ENCODE measurements at regions not wholly inside any gene's neighbourhood (a gene's known extent, or its start where the extent isn't known, plus 50 kb on each side); places are given as distances from the start of the nearest gene placed in this dataset.
"Not testable (repeated sequence)": the region's sequence is repeated elsewhere in the genome, so short reads cannot be mapped to it uniquely, and the experiment has no call there.

DNA sequence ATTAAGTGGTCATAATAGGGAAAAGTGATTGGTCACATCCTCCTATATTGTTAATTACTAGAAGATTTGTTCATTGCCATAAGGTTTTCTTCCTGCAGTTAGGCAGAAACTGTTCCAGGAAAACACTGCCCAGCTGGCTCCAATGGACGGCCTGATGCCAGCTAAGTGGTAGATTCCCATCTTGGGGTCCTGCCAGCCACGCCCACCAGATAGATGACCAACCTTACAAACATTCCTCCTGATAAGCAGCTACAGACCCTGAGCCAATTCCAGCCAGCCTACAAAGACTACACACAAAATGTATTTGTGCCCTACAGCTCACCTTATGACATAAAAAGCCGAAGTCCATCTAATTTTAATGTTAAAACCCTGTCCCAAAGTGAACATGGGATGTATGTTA is 685.9 kb upstream of the USP15 start:
- no peak for DNase-seq (ENCODE audit: low read depth in 2 of 2)

DNA sequence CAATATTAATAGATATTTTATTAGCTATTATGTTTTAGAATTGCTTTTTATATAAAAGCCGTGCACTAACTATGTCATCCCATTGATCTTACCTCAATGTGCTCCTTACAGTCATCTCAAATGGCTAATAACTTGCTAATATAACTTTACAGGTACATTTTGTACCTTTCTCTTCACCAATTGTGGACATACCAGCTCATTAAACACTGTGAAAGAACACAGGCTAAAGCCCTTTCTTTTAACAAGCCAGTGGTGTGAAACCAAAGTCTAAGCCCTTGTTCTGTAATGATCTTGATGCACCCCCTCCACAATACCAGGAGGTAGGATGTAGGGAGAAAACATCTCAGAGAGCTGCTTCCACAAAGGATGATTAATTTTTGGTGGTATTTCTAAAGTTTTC is 675.3 kb upstream of the USP15 start:
- DNase-seq (ENCODE audit: low read depth in 2 of 2): no peak

DNA sequence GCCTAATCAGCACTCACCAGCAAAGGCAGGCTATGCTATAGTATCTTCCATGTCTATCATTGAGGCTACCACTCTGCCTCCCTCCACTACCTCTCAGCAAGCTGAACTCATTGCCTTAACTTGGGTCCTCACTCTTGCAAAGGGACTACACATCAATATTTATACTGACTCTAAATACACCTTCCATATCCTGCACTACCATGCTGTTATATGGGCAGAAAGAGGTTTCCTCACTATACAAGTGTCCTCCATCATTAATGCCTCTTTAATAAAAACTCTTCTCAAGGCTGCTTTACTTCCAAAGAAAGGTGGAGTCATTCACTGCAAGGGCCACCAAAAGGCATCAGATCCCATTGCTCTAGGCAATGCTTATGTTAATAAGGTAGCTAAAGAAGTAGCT is 669.3 kb upstream of the USP15 start:
- not testable (repeated sequence) for DNase-seq (ENCODE audit: low read depth in 2 of 2)

DNA sequence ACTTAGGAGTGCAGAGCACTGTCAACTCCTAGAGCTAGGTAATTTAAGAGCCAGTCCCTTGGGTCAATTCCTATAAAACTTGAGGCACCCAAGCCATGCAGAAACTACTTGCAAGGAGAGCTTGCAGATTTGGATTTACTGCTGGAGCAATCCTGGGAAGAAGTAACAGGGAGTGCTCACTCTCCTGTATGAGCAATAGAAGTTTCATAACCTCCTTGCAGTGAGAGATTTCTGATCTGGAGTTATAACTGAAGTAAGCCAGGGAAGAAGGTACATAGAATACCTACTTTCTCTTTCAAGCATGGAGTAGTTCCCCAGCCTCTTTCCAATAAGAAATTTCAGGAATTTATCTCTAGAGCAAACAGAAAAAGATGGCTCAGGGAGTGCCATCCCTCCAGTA is 650.1 kb upstream of the USP15 start:
- DNase-seq (ENCODE audit: low read depth in 2 of 2): no peak

DNA sequence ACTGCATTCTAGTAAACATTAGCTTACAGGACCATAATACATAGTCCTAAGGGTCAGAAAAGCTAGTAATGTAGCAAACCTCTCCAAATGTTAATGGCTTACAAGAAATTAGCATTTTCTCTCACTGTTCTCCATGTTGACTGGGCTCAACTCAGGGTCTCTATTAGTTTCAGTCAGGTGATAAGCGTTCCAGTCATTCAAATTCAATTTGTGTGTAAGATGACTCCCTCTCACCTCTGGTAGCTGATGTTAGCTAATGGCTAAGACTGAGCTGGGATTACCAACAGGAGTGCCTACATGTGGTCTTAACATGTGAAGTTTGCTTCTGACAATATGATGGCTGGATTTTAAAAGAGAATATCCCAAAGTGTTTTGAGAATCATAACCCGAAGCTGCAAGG is 630.5 kb upstream of the USP15 start:
- DNase-seq (ENCODE audit: low read depth in 2 of 2): no peak

DNA sequence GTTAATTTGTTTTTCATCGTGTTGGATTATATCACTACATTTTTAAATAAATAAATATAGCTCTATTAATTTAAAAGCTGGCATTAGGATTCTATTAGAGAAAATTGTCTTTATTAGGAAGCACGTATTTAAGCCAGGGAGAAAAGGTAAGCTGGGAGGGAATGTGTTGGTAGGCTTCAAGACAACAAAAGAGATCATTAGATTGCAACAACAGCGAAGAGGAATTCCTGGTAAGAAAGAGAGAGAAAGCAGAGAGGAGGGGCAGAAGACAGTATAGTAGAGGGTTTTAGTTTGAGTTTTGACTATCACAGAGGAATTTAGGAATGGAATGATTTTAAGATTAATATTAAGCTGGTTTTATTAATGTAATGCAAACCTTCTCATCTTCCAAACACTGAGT is 613.6 kb upstream of the USP15 start:
- DNase-seq (ENCODE audit: low read depth in 2 of 2): no peak

DNA sequence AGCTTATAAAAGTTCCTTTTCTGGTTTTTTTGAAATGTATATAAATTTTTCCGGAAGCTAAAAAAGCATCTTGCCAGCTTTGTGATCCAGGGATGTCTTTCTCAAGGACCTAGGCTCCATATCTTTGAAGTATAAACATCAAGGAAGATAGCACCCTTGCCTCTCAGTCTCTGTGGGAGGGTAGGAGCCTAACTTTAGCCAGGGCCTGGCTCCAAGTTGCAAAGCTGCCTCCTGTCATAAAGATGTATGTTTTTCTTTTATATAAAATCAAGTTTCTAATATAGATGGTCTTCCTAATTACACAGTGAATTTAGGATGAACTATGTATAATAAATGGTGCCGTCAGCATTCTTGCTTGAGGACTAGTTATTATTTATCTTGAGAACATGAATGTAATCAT is 612.6 kb upstream of the USP15 start:
- DNase-seq (ENCODE audit: low read depth in 2 of 2): no peak

DNA sequence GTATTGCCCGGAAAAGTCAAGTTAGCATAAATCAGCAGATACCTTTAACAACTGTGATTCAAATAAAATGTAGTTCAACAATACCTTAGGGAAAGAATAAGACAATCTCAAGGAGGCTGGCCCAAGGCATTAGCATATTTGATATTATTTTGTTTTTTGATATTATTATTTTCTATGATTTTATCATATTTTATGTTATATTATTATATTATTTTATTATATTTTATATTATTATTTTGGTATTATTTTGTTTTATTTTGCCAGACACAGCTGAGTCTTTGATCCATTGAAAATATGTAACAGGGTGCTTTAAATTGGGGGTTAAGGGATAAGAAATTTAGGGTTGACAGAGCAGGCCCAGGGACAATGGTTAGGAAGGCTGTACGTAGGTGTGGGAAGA is 607.9 kb upstream of the USP15 start:
- no peak for DNase-seq (ENCODE audit: low read depth in 2 of 2)

DNA sequence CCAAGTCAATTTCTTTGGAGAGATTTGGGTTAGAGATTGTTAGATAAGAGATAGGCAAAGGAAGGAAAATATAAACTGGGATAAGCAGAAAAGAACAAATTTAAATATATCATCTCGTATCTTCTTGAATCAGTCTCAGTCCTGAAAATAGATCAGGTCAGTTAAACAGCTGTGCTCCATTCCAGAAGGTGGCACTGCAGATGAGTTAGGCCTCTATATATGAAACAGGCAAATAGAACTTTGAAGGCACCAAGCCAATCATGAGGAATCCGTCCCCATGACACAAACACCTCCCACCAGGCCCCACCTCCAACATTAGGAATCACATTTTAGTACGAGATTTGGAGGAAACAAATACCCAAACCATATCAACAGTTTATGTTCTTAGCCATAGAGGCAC is 605.5 kb upstream of the USP15 start:
- DNase-seq (ENCODE audit: low read depth in 2 of 2): no peak

DNA sequence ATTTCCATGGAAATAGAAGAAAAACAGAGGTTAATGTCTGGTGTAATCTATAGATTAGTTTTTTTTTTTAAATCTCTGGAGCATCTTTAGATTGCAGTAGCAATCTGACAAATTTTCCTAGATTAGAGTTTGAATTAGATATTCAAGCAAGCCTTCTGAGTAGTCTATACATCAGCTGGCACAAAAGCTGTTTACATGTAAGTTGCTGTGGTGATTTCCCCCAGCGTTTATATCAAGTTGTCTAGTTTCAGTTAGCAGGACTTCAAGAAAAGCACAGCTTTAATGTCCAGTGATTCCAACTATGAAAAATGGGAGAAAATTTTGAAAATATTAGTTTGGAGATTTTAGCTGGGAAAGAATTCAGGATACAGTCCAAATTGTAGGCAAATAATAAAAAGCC is 605.0 kb upstream of the USP15 start:
- DNase-seq (ENCODE audit: low read depth in 2 of 2): no peak

DNA sequence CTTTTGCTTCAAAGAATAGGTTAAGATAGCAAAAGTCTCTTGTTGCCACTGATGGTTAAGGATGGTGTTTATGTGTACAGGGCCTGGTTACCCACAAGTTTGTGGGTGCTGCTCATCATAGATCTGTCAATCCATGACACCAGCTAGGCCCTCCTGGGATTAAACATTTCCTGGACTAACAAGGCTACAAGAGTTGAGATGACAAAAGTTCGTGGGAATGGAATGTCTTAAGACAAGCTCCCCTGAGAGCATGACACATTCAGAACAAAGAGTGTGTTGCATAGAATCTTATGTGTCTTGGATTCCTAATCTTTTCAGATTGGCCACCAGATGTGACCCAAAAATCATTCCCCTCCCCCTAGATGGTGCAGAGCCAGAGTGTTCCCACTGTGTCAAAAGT is 592.5 kb upstream of the USP15 start:
- DNase-seq (ENCODE audit: low read depth in 2 of 2): no peak

DNA sequence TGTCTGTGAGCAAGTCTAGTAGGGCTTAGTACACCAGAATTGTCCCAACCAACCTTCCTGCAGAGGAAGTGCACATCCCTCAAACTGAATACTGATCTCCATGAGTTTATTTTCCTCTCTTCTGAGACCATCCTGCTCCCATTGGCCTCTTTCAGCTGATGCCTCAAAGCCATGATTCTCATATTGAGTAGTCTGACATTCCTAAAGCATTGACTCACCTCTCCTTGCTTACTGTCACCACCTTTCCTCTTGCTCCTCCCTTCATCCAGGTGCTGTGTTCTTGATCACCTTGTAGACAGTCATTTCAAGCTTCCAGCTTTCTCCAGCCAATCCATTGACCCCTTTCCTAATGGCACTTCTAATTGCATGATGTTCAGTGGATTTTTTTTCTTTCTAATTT is 583.7 kb upstream of the USP15 start:
- no peak for DNase-seq (ENCODE audit: low read depth in 2 of 2)

DNA sequence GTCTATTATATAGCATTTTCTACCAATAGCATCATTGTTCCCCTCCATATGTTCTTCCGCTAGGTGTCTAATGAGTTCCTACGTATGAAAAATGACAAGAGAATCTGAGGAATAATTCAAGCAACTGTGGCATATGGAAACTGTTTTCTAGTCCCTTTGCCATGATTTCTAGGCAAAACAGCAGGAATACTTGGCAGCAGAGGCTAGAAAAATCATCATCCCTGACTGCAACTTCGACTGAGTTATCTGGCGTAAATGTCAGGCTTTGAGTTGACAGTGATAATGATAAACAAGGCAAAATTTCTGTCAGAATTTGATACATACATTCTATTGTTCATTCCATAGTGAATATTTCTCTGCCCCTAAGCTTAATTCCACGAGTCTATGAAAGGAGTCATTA is 572.8 kb upstream of the USP15 start:
- DNase-seq (ENCODE audit: low read depth in 2 of 2): no peak

DNA sequence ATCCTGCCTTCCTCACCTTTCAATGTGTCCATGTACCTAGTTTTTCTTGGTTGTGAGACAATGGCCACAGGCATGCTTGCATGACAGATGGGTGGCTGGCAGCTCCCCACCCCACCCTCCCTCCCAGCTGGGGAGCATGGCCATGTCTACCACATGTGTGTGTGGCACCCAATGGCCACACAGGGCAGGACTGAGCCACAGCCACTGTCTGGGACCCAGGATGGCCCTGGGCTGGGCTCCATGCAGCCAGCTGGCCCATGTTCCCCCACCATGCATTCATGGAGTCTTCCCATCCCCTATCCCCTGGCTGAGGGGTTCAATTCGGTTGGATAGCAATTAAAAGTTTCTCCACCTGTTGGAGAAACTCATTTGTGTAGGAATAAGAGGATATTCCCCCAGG is 566.0 kb upstream of the USP15 start:
- DNase-seq (ENCODE audit: low read depth in 2 of 2): no peak

DNA sequence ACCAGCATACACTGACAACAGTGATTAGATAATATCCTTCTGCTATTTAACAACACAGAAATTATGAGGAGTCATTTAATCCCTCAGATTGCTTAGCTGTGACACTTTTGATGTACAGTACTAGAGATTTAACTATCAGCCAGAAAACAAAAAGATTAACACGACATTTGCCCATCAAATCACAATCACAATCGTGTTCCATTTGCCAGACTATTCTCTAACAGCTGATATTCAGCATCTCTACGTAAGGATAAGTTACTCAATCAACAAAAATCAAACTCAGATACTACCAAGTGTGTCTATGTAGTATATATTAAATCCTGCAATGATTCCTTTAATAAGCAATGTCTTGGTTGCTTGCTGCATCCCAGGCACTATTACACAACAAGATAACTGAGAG is 558.7 kb upstream of the USP15 start:
- DNase-seq (ENCODE audit: low read depth in 2 of 2): no peak

DNA sequence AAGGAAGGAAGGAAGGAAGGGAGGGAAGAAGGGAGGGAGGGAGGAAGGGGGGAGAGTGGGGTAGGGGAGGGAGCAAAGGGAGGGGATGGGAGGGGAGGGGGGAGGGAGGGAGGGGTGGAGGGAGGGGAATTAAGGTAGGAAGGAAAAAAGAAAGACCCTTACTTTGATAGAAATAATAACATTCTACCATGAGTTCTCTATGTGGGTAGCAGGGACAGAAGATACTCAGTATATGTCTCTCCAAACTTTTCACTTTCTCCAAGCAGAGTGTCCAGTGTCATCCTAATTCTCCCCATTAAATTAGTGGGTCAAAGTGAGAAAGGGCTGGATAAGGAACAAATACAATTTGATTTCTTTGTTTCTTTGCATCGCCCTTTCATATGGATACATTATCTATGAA is 553.4 kb upstream of the USP15 start:
- no peak for DNase-seq (ENCODE audit: low read depth in 2 of 2)

DNA sequence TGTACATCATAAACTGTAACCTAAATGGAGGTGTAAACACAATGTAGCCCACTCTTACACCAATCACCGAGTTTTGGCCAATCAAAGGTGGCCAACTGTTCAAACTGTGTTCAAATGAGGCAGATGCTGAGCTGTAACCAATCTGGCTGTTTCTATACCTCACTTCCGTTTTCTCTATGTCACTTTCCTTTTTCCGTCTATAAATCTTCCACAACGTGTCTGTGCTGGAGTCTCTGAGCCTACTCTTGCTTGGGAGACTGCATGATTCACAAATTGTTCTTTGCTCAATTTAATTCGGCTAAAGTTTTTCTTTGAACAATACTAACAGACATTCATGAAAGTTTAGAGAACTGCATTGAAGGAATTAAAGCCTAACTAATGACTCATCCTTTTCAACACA is 547.1 kb upstream of the USP15 start:
- no peak for DNase-seq (ENCODE audit: low read depth in 2 of 2)

DNA sequence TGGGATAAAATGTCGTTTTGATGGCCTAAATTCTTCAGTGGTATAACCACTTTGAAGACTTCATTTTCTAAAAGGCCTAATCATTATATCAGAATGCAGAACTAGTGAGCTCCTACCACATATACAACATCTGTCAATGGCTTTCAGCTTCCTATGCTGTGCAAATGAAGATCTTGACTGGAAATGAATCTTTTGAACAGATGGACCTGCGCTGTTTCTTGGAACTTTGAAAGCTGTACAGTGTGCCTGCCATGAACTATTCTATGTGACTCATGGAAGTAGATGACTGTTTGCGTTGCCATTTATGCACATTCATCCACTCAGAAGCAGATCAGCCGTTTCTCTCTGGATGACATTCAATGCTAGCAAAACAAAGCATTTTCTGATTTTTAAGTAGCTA is 542.2 kb upstream of the USP15 start:
- DNase-seq (ENCODE audit: low read depth in 2 of 2): no peak

DNA sequence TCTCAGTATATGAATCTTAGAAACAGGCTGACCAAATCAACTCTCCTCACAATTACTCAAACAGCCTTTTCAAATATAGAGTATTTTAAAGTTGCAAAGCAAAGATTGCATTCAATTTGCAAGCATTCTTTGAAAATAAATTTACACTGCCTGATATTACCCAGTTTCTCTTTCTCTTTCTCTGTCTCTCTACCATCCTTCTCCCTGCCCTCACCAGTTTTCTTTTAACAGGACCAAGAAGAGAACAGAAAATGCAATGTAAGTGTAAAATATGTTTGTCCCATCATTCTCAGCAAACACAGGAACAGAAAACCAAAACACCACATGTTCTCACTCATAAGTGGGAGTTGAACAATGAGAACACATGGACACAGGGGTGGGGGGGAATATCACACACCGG is 520.3 kb upstream of the USP15 start:
- no peak for DNase-seq (ENCODE audit: low read depth in 2 of 2)

DNA sequence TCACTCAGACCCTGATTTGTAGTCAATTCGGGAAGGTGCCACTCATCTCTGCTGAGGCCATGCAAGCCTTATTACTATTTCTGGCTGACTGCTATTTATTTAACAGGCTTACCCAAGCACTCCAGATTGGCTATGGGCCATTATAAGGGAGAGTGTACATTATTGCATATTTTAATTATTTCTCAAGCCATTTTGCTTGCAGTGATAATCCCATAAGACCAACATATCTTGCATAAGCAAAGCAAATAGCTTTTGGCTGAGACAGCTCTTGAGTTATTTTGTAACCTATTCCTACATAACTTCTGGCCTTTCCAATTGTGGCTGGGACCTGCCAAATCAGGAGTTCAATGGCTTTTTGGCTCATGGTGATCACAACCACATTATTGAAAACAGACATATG is 509.6 kb upstream of the USP15 start:
- DNase-seq (ENCODE audit: low read depth in 2 of 2): no peak

DNA sequence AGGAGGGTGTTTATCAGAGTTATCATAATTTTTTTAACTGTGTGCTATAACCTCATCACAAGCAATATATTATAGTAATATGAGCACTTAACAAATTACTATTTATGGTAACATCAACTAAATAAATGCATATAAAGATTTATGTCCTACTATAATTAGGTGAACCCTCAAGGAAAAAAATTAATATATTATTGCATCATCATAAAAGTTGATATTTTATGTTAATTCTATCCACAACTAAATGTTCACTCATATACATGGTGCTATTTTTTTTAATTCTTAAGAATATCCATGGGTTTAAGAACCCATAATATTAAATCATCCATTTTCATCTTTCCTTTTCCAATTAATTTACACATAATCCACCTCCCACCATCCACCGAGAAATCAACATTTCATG is 506.0 kb upstream of the USP15 start:
- no peak for DNase-seq (ENCODE audit: low read depth in 2 of 2)

DNA sequence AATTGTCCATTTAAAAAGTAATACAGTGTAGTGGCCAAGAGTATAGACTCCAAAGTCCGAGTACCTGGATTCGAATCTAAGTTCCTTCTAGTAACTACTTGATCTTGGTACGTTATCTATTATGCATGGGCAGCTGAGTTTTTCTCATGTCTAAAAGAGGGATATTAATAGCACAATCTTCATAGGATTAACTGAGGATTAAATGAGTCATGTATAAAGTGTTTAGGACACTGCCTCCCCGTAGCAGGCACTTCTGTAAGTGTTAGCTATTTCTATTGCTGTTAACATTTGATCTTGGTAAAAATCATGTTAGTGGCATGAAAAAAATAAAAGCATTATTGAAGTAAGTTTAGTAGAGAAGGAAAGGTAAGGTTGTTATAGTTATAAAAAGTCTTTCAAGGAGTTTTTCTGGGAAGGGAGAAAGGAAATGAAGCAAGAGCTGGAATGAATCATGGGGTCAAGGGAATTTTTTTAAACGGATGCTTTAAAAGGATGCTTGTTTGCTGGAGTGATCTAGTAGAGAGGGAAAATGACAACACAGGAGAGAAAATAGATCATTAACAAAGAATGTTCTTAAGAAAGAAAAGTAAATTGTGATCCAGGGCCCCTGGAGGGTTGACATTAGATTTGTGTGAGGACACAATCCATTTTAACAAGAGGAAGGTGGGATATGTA is 502.2 kb upstream of the USP15 start:
- DNase-seq (ENCODE audit: low read depth in 2 of 2): no peak

DNA sequence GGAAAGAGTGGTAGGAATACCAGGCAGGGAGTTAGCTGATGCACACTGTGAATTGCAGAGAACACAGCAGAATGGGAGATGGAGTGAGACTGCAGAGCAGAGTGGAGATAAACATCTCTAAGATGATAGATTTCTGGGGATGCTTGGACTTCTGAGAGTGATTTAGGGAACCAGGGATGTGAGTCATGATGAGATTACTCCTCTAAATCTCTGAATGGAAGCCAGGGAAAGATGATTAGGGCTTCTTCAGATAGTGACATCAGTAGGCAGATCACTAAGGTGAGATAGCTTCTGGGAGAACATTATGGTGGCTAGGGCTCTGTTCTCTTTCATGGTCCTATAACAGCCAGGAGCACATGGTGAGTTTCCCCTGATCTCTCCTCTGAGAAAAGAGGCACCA is 501.5 kb upstream of the USP15 start:
- DNase-seq (ENCODE audit: low read depth in 2 of 2): no peak

DNA sequence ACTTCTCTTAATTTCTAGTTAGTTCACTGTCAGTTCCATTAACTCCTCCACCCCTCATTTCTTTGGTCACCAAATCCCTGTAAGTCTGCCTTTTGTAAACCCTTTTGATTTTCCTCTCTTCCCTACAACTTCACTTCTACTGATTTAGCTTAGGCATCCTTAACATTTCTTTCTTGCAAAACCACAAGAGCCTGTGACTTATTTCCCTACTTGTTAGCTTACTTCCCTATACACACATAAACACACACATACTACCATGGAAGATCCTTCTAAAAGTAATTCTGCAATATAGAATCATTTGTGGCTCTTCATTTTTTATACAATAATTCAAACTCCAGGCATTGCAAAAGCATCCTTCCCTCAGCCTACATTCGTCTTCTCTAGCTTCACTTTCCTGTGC is 494.3 kb upstream of the USP15 start:
- no peak for DNase-seq (ENCODE audit: low read depth in 2 of 2)

DNA sequence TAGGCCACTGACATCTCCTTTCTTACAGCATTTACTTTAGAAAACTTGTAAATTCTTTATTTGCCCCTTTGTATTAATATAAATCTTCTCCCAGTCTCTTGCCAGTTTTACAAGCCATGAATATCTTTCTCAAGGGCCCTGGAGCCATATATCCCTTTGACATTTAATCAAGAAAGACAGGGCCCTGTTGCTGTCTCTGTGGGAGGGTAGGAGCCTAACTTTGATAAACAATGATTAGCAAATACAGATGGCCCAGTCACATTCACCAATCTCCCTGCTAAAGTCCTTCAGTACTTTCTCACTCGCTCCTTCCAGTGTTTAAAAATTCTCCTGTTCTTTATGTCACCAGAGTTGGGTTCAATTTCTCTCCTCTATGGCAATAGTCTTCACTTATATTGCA is 479.8 kb upstream of the USP15 start:
- no peak for DNase-seq (ENCODE audit: low read depth in 2 of 2)

Data from stimulated activated CD4-positive, alpha-beta T cell treated with anti-CD3 and anti-CD28 coated beads, Interleukin-15, amount 100 ng/mL, for 48 hours (primary cell).